ENCODE measurements at regions not wholly inside any gene's neighbourhood (a gene's known extent, or its start where the extent isn't known, plus 50 kb on each side); places are given as distances from the start of the nearest gene placed in this dataset.
A peak's percentile ranks its signal among the peaks of the same experiment; 100 is the strongest.

DNA sequence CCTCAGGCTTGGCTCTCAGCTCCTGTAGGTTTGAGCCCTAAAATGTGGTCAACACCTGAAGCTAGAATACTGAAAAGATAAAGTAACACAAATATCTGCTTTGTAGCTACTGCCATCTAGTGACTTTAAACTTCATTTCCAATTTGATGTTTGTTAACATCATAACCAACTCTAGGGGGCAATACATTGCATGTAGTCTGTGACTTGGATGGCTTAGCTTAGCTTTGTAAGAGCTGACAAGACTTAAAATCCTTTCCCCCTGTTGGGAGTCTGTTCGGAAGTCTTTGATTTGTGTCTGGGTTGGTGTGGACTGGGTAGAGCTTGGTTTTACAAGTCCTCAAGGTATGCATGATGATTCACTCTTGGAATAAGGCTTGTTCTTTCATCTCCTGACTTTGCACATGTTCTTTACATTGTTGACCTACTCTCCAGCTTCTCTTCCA lies 51.7 kb downstream of the SCN11A start:
- DNase-seq = peak; percentile 30

DNA sequence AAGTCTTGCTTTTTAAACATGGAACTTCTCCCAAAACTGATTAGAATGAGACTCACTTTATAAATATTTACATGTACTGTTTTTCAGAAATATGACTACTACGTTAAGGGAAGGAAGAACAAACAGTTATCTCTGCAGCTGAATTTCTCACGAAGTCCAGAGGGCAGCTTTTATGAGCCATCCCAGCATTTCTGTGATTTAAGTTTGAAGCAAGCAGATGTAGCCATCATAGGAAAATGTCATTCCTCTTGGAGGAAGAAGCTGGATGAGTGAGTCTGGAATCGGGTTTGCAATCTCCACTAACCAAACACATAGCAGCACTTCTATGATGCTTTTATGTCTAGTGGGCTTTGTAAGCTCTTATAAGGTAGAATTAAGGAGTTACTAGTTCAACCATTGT lies 53.7 kb downstream of the SCN11A start:
- DNase-seq = no peak

DNA sequence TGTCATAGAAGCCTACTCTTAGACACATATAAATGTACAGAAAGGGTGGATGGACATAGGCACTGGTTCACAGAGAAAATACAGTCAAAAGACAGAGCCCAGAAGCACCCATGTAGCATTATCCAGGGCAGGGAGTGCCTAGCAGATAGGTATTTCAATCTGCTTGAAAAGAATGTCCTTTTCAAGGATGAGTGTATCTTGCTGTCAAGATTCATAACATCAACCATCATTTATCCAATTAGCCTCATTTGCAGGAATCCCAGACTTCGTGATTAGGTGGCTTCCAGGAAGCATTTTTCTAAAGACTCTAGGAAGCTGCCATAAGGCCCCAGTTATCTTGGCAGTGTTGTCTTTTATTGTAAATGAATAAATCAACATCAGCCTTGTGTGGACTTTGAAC lies 55.6 kb downstream of the SCN11A start:
- no peak for DNase-seq

- DNase-seq = no peak
Measured at GRCh38 chr3:38994251-38994650, 57.5 kb downstream of the SCN11A start.

- DNase-seq = no peak
Measured at GRCh38 chr3:38992117-38992760, 59.5 kb downstream of the SCN11A start.

GRCh38 chr3:38990621-38991020 lies 61.1 kb downstream of the SCN11A start:
- no peak for DNase-seq

DNA sequence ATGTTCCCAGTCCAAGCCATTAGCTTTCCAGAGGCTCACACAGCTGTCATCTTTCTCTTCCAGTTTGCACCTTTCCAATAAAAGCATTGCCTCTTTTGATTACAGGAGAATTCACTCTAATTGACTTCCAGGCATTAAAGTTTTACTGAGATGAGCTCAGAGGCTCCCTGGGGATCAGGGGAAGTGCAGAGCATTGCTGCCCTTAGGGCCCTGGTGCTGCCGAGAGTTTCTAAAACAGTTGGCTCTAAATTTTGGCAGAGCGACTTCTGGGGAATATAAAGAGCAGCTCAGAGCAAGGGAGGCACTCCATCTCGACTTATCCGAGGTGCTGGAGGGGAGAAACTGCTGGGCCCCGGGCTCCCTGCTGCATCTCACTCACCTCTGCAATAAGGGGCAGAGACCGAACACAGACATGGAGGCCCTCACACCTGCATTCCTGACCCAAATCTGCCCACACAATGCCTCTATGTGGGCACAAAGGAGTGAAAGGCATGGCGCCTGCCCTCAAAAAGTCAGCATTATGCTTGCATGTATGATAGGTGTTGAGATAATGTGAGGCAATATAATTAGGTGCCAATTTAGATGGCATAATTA lies 61.7 kb downstream of the SCN11A start:
- no peak for DNase-seq

GRCh38 chr3:38988955-38989354 lies 62.8 kb downstream of the SCN11A start:
- no peak for DNase-seq

- no peak for DNase-seq
Measured at GRCh38 chr3:38987456-38987855, 64.3 kb downstream of the SCN11A start.

DNA sequence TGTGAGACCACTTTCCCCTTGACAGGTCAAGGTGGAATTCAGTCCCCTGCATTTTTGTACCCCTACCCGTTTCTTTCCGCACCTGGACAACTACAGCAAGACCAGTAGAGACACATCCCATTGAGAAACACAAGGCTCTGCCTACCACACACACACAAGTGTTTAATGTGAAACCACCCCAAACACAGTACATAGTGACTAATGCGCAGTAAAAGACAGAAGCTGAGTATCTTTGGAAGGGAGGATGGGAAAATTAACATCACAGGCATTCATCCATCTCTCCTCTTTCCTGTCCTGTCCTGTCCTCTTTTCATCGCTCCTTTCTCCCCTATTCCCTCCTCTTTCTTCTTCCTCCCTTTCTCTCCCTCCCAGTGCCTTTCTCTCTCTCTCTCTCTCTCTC lies 64.8 kb downstream of the SCN11A start:
- no peak for DNase-seq

GRCh38 chr3:38985981-38986380 lies 65.8 kb downstream of the SCN11A start:
- no peak for DNase-seq

DNA sequence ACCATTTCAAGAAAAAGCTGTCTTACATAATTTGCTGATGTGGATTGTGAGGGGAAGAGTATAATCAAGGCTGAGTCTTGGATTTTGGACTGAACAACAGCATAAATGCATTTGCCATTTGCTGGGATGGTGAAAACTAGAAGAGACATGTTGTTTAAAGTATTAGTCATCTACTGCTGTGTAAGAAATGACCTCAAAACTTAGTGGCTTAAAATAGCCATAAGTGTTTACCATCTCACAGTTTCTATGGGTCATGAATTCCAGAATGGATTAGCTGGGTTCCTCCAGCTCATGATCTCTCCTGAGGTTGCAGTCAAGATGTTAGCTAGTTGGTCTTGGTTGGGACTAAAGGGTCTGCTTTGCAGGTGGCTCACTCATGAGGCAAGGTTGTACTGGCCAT lies 66.2 kb downstream of the SCN11A start:
- no peak for DNase-seq

DNA sequence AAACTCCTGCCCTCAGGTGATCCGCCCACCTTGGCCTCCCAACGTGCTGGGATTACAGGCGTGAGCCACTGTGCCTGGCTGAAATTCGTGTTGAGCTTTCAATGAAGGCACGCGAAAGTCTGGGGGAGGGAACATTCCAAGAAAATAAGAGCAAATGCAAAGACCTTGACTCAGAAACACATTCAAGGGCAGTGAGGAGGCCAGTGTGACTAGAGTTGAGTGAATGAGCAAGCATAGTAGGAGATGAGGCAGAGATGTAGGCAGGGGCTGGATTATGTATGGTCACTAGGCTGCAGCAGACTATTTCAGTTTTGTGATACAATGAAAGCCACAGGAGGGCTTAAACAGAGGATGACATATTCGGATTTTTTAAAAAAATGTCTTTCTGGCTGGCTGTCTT lies 67.0 kb downstream of the SCN11A start:
- no peak for DNase-seq

DNA sequence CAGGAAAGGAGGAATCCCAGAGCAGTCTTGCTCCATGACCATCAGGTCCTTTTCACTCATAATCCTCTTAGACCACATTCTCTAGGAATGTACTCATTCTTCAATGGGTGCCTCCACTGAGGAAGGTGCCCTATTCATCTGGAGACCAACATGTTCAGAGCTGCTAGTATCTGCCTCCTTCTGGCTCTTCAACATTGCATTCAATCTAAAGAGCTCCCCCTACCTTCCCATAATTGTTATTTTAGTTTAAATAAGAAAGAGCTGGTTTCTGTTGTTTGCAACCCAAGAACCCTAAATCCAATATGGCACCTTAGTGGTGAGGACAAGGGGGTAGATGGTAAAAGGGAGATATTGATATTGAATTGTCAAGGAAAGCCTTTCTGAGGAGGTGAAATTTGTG lies 67.6 kb downstream of the SCN11A start:
- no peak for DNase-seq

DNA sequence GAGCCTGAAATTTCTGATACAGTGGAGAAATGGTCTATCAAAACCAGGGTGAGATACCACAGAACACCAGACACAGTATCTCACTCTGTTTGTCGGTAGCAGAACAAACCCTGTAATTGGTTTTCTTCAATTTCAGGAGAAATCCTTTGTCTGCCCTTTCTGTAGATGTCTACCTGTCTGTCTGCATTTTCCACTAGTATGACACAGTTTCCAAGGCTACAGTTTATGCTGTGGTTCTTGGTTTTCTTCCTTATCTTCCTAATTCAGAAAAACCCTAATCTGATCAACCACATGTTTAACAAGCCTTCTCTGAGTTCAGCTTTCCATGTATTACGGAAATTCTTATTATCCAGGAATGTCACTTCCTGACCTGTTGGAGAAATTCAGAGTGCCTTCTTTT lies 70.8 kb downstream of the SCN11A start:
- no peak for DNase-seq

GRCh38 chr3:38978729-38979128 lies 73.0 kb downstream of the SCN11A start:
- DNase-seq = no peak

DNA sequence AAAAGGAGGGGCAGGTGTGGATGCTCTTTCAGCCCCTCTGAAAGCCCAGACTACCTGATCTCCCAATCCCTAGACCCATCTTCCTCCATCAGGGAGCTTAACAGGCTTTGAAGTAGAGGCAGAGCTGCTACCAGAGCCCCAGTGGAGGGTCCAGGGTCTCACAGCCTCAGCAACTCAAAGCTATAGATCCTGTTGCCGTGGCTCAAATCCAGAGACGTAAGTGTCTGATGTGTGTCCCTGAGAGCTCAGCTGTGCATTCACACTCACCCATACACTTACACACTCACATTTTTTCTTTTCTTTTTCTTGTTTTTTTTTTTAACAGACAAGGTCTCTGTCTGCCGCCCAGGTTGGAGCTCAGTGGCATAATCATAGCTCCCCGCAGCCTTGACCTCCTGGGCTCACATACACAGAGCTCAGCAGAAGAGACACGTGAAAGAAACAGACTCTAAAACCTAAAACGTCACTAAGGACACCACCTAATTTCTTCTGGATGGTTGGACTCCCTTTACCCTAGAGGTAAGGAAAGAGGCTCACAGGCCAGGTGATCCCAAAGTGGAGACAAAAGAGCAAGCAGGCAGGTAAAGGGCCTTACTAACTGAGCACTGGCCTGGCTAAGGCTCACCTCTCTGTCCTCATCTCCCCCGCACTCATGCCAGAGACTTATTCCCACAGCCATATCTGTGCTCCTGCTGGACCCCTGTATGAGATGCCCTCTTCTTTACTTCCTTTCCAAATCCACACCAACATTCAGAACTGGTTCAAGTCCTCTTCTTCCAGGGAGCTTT lies 80.7 kb downstream of the SCN11A start:
- no peak for DNase-seq

DNA sequence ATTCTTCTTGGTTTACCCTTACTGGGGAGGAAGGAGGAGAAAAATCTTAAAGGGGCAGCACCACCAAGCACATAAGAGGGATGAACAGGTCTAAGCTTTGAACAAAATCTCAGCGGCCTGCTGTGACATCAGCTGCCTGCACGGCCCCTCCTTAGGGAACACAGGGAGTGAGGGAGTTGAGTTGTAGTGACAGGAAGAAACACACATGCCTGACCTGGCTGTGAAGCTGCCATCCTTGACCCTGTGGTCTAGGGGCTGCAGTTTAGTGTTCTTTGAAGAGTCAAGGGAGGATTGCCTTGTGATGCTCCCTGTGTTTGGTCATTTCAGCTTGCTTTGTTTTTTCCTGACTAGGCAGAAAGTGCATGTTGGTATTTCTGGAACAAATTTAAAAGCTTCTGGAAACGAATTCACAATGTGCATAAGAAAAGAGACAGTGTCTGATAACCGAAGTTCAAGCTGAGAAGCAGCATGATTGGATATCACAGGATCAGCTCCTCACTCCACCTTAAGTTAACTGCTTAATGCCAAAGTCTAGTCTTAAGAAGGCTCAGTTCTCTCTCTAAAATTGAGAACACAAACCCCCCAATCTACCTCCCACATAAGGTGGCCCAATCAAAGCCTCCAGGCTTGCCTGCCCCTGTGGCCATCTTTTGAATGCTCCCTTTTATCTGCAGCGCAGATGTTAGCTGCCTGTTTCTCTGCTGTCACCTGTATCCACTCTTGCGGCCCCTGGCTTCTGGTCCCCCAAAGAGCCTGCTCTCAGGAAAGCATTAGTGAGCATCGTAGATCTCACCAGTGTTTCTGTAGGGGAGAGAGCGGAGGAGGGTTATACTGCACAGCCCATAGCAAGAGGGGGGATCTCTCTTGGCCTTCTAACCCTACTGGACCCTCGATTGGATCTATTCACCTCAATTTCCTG lies 82.2 kb downstream of the SCN11A start:
- no peak for DNase-seq

GRCh38 chr3:38968891-38969290 lies 82.9 kb downstream of the SCN11A start:
- DNase-seq = no peak

- no peak for DNase-seq
Measured at GRCh38 chr3:38968403-38968802, 83.3 kb downstream of the SCN11A start.

DNA sequence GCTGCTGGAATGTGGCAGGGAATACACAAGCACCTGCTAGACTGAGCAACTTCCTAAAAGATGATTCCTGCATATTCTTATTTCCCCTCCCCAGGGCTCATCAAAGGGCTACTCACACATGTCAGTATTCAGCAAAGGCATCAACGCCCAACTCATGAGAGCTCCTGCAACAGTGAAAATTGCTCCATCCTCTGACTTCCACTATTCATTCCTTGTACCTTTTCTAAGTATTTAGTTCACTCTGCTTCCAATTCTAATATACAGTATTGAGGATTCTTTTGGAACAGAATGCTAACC lies 84.1 kb downstream of the SCN11A start:
- no peak for DNase-seq

GRCh38 chr3:38966811-38967692 lies 84.7 kb downstream of the SCN11A start:
- DNase-seq = no peak

Measured in NCI-H1105 (cell line).